ENCODE measurements at regions not wholly inside any gene's neighbourhood (a gene's known extent, or its start where the extent isn't known, plus 50 kb on each side); places are given as distances from the start of the nearest gene placed in this dataset.

DNA sequence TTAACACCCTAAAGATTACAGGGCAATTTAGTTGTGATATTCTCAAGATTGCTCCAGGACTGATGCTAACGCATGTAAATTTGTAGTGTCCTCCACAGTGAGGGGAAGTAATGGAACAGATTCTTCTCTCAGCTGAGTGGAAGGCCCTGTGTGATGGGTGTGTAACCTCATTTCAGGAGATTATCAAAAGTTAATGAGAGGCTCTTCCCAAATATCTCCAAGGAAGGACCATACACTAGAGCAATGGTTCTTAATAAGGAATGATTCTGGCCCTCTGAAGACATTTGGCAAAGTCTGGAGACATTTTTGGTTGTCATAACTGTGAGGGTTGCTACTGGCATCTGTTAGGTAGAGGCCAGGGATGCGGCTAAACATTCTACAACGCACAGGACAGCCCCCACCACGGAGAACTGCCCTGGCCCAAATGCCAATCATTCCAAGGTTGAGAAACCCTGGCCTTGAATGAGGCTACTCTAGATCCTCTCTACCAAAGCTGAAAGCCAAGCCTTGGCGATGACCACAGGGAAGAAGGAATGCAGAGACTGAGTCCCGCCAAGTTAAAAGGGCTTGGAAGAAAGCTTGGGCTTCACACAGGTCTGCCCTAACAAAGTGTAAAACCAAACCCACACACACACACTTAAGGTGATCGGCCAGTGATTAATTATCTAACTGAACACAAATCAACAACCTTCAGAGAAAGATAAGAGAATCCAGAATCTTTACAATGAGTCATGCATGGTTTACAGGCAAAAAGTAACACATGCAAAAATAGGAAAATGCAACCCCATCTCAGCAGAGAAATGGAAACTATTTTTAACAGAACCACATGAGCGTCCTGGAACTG is 135.8 kb downstream of the SYF2 start:
- peaks cover 3 to 13% of the 10 kb centered on the region in 2 donors for H3K9me3 Mint-ChIP-seq
- no peak for DNase-seq (ENCODE audit: low spot score in 2 of 2)
- H3K36me3 Mint-ChIP-seq, result peaks cover 0 to 18% of the 10 kb centered on the region in 2 donors
- peak overlapping the region; percentile 18 to 87 for H3K27ac Mint-ChIP-seq
- ATAC-seq, result peak in 1 of 2 donors; percentile 47

DNA sequence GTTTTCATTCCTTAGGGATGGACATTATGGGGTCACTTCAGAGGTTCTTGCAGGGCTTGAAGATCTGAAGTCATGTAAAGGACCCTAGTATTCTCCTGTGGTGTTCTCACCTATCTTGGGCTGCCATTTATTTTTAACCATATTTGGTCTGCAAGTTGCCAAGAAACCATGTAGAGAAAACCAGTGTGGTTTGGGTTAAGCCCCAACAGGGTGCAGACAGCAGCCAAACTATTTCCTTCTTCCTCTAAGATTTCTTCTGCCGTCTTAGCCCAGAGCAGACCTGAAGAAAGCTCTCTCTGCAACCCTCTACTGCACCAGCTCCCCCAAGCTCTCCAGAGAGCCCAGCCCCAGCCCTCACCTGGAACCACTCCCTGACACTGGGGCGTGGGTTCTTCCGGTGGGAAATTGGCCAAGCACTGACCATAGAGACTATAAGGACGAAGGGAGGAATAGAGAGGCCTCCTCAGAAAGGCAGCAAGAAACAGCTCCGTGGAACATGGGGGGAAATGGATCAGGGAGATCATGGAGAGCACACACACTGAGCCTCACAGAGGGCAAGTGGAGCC is 136.6 kb downstream of the SYF2 start:
- Mint-ChIP-seq H3K9me3 (peaks cover 3 to 13% of the 10 kb centered on the region in 2 donors), H3K27ac (peak overlapping the region in 1 of 2 donors; percentile 51), H3K36me3 (peaks cover 0 to 18% of the 10 kb centered on the region in 2 donors)
- peak in 1 of 2 donors; percentile 9 for ATAC-seq
- DNase-seq (ENCODE audit: low spot score in 2 of 2), result no peak

DNA sequence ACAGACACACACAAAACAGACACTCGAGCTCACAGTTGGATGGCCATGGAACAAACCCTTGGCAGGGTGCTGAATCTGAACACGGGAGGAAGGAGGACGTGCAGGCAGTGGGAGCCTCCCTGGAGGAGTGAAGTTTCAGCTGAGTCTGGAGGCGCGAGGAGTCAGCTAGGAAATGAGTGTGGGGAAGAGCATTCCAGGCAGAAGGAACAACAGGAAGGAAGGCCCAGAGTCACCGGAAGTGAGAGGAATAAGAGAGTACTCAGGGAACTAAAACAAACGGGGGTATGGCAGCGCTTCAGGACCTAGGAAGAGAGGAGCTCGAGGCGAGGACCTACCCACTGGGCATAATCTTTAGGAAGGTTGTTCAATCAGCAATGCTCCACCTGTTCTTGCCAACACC is 137.3 kb downstream of the SYF2 start:
- ATAC-seq (no peak), DNase-seq (ENCODE audit: low spot score in 2 of 2) (no peak)
- Mint-ChIP-seq H3K9me3 (peaks cover 3 to 13% of the 10 kb centered on the region in 2 donors), H3K27ac (peak overlapping the region; percentile 15 to 23), H3K36me3 (peaks cover 0 to 18% of the 10 kb centered on the region in 2 donors)

DNA sequence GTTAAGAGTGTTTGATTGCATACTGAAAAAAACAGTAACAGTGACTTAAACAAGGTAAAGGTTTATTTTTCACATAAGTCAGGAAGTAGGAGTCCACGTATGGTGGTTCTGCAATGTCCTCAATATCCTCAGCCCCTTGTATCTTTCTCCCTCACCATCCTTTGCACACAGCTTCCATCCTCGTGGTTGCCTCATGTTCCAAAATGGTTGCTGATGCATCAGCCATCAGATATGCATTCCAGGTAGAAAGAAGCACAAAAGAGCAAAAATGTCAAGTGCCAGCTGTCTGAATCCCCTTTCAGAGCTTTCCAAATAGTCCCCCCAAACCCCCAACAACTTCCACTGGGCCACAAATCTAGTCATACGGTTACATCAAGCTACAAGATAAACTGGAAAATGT is 138.1 kb downstream of the SYF2 start:
- Mint-ChIP-seq H3K36me3 (peaks cover 0 to 18% of the 10 kb centered on the region in 2 donors), H3K27ac (no peak overlapping the region), H3K9me3 (peaks cover 3 to 13% of the 10 kb centered on the region in 2 donors)
- no peak for DNase-seq (ENCODE audit: low spot score in 2 of 2)
- no peak for ATAC-seq

DNA sequence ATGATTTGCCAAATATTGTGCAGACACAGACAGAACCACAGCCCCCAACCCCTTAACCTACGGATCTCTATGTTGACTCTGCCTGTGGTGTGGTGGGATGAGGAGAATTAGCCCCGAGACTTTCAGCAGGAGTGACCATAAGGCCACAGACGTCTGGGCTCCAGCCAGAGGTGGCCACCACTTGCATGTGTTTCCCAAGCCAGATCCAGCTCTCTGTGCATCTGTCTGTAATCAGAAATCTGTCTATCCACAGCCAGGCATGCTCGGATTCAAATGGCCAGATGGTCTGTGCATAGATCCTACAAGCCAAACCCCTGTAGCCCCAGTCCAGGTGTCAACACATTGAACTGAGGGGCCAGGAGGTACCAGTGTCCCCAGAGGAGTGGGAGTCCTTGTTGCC is 140.6 kb downstream of the SYF2 start:
- no peak for ATAC-seq
- Mint-ChIP-seq H3K27ac (no peak overlapping the region), H3K9me3 (peaks cover 3 to 13% of the 10 kb centered on the region in 2 donors), H3K36me3 (peaks cover 0 to 11% of the 10 kb centered on the region in 2 donors)
- no peak for DNase-seq (ENCODE audit: low spot score in 2 of 2)

DNA sequence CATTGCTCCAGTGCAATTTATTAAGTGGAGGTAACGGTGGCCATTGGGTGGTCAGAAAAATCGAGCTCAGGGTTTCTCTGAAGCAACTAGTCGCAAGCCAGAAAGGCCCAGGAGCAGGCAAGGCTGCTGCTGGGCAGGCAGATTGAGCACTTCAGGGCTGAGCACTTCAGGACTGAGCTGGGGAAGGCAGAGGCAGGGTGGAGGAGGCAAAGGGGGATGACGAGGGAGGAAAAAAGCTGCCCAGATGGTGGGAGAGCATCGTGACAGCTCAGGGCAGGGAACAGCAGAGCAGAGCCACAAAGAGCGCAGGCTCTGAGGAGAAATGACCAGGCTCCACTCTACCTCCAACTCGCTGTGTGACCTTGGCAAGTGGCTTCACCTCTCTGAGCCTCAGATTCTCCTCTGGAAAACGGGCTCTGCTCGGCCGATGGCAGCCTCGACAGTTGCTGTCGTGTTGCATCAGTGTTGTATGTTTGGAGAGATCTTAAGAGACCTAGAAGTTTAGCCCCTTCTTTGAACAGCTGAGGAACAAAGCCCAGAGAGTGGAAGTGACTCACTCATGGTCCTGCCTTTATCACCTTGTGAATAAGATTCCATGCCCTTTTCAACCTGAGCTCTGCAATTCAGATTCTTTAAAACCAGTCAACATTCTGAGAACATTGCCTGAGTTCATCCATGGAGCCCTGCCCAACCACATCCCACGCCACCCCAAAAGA is 141.4 kb downstream of the SYF2 start:
- no peak for DNase-seq (ENCODE audit: low spot score in 2 of 2)
- peak; percentile 41 to 49 for ATAC-seq
- H3K9me3 Mint-ChIP-seq, result peaks cover 3 to 9% of the 10 kb centered on the region in 2 donors
- H3K27ac Mint-ChIP-seq, result peak overlapping the region in 1 of 2 donors; percentile 36
- H3K36me3 Mint-ChIP-seq, result peaks cover 0 to 4% of the 10 kb centered on the region in 2 donors

DNA sequence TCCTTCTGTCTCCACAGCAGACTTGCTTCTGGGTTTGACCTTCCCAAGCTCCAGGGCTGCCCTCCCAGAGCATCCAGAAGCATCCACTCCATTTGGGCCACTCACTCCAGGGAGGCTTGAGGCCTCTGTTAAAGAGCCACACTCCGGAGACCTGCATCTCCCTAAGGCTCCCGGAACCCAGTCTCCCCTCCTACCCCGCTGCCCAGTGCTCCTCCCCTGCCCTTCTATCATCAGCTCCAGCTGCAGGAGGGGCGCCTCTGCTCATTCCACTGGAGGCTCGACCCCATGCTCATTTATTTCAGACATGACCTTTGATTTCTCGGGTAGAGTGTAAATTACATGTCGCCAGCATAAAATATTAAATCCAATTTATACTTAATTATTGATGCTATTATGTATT is 142.5 kb downstream of the SYF2 start:
- no peak overlapping the region for H3K27ac Mint-ChIP-seq
- ATAC-seq (no peak), DNase-seq (ENCODE audit: low spot score in 2 of 2) (no peak)
- H3K9me3 Mint-ChIP-seq, result peaks cover 1% of the 10 kb centered on the region in 2 donors
- no peaks in the 10 kb centered on the region for H3K36me3 Mint-ChIP-seq

DNA sequence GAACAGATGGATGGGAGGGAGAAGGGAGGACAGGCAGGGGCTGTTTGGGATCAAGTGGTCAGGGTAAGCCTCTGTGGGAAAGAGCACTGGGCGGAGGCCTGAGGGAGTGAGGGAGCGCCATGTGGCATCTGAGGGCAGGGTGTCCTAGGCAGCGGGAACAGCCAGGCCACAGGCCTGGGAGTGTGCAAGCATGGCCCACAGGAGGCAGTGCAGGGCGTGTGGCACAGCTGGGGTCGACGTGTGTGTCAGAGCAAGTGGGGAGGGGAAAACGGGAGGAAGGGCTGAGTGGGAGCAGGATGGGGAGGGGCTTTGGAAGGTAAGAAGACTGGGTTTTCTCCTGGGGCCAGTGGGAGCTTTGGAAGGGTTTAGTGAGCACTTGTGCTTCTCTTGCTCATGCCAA is 143.4 kb downstream of the SYF2 start:
- no peaks in the 10 kb centered on the region for H3K36me3 Mint-ChIP-seq
- no peak overlapping the region for H3K27ac Mint-ChIP-seq
- H3K9me3 Mint-ChIP-seq, result no peaks in the 10 kb centered on the region
- DNase-seq (ENCODE audit: low spot score in 2 of 2) (no peak), ATAC-seq (no peak)

DNA sequence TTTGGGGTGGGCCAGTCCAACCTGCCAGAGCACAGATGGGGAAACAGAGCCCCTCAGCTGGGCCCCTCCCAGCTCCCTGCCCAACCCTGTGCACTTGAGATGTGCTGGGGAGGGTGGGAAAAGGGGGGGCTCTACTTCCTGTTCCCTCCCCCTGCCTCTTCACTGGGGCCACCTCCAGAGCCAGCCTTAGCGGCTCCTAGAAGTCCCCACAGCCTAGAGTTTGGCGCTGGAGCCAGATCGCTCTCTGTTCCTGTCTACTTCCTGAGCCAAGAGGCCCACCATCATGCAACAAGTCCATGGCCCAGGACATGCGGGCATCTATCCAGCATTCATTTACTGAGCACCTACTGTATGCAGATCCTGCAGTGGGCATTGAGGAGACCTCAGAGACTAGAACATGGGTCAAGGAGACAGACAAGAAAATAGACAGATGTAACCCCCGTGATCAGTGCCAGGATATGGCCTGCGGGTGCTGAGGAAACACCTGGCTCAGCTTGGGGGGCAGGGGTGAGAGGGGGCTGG is 144.1 kb downstream of the SYF2 start:
- DNase-seq (ENCODE audit: low spot score in 2 of 2) (no peak), ATAC-seq (no peak)
- Mint-ChIP-seq H3K27ac (peak overlapping the region in 1 of 2 donors; percentile 18), H3K9me3 (no peaks in the 10 kb centered on the region), H3K36me3 (no peaks in the 10 kb centered on the region)

DNA sequence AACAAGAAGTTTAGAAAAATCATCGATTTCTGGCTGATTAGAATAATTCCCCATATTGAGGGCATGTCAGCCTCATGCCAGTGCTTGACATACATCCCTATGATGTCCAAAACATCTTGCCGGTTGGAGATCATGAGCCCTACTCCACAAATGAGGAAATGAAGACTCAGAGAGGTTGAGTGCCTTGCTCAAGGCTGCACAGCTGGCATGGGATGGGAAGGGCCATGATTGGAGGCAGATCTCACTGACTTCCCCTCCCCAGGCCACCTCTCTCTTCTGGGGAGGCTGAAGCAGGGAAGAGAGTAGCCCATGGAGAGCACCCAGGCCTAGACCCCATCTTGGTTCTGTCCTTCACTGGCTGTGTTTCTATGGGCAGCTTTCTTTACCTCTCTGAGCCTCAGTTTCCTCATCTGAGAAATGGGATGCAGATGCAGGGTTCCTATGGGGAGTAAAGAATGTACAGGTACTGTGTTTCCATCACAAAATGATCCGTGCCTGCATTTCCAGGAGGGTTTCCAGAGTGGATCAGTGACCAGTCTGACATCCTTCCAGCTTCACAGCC is 145.7 kb downstream of the SYF2 start:
- DNase-seq (ENCODE audit: low spot score in 2 of 2) (no peak), ATAC-seq (no peak)
- Mint-ChIP-seq H3K9me3 (no peaks in the 10 kb centered on the region), H3K27ac (no peak overlapping the region), H3K36me3 (no peaks in the 10 kb centered on the region)

DNA sequence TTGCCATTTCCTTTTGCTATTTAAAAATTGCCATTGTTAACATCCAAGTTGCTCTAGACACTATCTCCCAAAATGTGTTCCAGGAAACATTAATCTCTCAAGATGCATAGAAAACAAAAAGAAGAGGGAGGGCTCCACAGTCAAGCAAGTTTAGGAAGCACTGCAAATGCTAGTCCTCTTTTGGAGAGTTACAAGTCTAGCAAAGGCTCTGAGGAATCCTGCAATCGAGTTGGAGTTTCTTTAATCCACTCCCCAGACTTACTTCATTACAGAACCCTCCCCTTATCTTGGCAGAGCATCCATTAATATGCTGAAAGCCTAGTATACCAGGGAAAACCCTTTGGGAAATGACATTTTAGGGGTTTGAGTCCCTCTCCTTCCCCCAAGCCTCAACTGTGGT is 147.9 kb downstream of the SYF2 start:
- Mint-ChIP-seq H3K36me3 (no peaks in the 10 kb centered on the region), H3K9me3 (no peaks in the 10 kb centered on the region), H3K27ac (no peak overlapping the region)
- ATAC-seq, result no peak
- DNase-seq (ENCODE audit: low spot score in 2 of 2), result no peak

DNA sequence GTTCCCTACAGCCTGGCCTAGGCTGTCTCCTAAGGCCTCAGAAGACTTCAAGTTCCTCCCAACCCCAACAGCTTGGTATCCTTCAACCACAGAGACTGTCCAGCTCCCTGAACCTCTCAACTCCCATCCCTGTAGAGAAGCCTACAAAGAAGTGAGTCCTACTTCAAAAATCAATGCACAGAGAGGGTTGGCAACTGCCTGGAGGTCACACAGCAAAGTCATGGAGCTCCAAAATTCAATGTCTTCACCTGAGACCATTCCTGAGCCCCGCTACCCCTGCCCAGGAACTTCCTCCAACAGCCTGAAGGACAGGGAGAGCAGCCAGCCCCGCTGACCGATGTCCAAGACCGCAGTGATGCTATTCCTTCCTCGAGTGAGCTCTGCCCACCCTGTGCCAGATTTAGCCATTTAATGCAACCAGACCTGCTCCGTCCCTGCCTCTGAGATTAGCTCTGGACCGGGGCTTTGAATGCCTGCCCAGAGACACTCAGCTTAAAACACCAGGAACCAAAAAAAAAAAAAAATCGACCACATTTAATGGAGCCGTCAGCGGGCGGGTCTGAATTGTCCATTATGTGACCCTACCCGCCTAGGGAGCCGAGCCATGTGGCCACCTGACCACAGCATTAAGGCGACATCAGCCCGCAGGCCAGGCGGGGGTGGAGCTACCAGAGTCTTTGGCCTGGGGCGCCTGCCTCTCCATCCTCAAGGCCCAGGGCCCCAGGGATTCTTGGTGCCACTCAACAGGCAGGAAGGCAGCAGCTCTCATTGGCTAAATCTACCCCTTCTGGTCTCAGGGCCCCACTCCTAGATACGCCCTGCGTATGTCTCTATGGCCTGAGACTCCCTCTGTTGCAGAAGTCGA is 148.6 kb downstream of the SYF2 start:
- ATAC-seq, result no peak
- no peak for DNase-seq (ENCODE audit: low spot score in 2 of 2)
- H3K36me3 Mint-ChIP-seq, result no peaks in the 10 kb centered on the region
- H3K27ac Mint-ChIP-seq, result peak overlapping the region in 1 of 2 donors; percentile 39
- no peaks in the 10 kb centered on the region for H3K9me3 Mint-ChIP-seq

DNA sequence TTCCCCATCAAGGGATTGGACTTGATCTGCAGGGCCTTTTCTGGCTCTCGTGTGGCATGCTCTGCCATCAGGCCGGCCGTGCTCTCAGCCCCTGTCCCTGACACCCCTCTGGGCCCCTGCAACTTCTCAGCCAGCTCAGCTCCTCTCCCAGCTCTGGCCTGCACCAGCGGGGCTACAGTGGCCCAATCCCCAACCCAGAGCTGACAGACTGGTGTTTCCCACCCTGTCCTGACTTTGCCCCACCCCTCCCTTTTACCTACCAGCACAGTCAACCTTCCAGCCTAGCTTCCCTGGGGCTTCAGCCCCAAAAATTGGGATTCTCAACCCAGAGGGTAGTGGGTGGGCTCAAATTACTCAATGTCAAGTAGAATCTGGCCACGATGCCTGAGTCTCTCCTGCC is 149.3 kb downstream of the SYF2 start:
- Mint-ChIP-seq H3K9me3 (no peaks in the 10 kb centered on the region), H3K27ac (no peak overlapping the region), H3K36me3 (no peaks in the 10 kb centered on the region)
- ATAC-seq (no peak), DNase-seq (ENCODE audit: low spot score in 2 of 2) (no peak)

DNA sequence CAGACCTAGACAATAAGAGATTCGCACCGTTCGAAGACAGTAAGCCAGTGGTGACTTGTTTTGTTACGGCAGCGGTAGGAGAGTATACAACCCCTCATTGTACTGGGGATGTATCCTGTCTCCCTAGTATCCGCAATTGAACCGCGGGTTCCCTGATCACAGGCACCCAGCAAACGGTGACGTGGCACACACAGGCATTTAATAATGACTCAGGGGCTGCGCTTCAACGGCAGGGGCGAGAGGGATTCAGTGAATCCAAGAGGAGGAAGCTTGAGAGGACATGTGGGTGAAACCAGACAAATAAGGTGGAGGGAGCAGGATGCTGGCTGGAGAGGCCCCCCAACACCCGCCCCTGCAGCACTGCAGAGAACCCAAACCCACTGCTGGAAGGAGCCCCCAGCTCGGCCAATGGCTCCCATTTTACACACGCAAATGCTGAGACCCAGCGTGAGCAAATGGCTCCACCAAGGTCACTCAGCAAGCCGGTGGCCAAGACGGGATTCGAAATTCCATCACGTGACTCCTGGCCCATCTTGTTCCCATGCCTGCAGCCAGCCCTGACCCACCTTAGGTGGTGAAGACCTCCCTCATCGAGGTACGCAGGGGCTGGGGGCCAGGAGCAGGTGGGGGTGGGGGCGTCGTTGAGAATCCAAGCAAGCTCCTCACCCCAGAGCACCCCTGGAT is 149.9 kb downstream of the SYF2 start:
- no peak for ATAC-seq
- no peak for DNase-seq (ENCODE audit: low spot score in 2 of 2)
- peak overlapping the region in 1 of 2 donors; percentile 63 for H3K27ac Mint-ChIP-seq

DNA sequence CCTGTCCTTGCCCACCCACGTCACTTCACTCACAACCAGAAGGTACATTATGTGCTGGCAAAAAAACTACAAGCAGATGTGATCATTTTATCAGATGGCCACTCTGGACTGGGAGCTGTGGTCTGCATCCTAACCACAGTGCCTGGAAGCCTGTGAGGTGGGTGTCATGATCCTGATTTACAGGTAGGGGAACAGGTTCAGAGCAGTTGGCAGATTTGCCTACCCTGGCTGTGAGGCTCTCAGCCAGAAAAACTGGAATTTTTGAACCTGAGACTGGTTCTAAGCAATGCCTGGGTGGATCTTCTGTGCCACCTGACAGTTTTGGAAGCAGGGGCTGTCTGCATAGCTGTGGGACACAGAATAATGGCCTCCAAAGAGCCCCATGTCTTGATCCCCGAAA is 150.8 kb downstream of the SYF2 start:
- no peak for DNase-seq (ENCODE audit: low spot score in 2 of 2)
- Mint-ChIP-seq H3K27ac (no peak overlapping the region), H3K36me3 (peaks cover 0 to 7% of the 10 kb centered on the region in 2 donors), H3K9me3 (peaks cover 5 to 6% of the 10 kb centered on the region in 2 donors)
- no peak for ATAC-seq

More for the DNA sequence above, 149.9 kb downstream of the SYF2 start:
- H3K36me3 Mint-ChIP-seq, result peaks cover 0 to 1% of the 10 kb centered on the region in 2 donors
- H3K9me3 Mint-ChIP-seq, result peaks cover under 1% of the 10 kb centered on the region in 2 donors
